ENCODE measurements at regions not wholly inside any gene's neighbourhood (a gene's known extent, or its start where the extent isn't known, plus 50 kb on each side); places are given as distances from the start of the nearest gene placed in this dataset.
"Not testable (repeated sequence)": the region's sequence is repeated elsewhere in the genome, so short reads cannot be mapped to it uniquely, and the experiment has no call there.

- intact Hi-C loops (cut with DNase I): no loop called here
- WGBS, 2 donors: 53 to 68% methylated on average over 4 of the region's 4 CpGs
- TF ChIP-seq POLR2A (IDR thresholded peaks at IDR 0.05) (no peak), CTCF (IDR thresholded peaks at IDR 0.05) (no peak)
- H3K36me3 ChIP-seq (replicated peaks in 1 of 2; ENCODE audit: insufficient read depth in 1 of 2, low read depth in 2 of 2): no peaks in the 10 kb centered on the region
- H3K27me3 ChIP-seq: no peaks in the 10 kb centered on the region
- H3K4me3 ChIP-seq: no peak overlapping the region
- H3K27ac ChIP-seq: no peak overlapping the region
- H3K4me1 ChIP-seq: no peaks in the 10 kb centered on the region
- no peak for ATAC-seq
- DNase-seq: no peak
- H3K9me3 ChIP-seq: no peaks in the 10 kb centered on the region
Measured at GRCh38 chr10:23917251-23917840, 291.6 kb upstream of the KIAA1217 start.

GRCh38 chr10:23918090-23918723 lies 290.7 kb upstream of the KIAA1217 start:
- TF ChIP-seq CTCF (IDR thresholded peaks at IDR 0.05): no peak
- WGBS, 2 donors: 68 to 84% methylated on average over 6 of the region's 6 CpGs
- no peak for ATAC-seq

GRCh38 chr10:23918839-23919238 lies 290.1 kb upstream of the KIAA1217 start:
- H3K9me3 ChIP-seq: no peaks in the 10 kb centered on the region
- TF ChIP-seq POLR2A (IDR thresholded peaks at IDR 0.05): no peak
- TF ChIP-seq CTCF (IDR thresholded peaks at IDR 0.05): no peak
- intact Hi-C loops (cut with DNase I): no loop called here
- no peak overlapping the region for H3K4me3 ChIP-seq
- no peaks in the 10 kb centered on the region for H3K27me3 ChIP-seq
- no peaks in the 10 kb centered on the region for H3K36me3 ChIP-seq (replicated peaks in 1 of 2; ENCODE audit: insufficient read depth in 1 of 2, low read depth in 2 of 2)
- DNase-seq (no peak), ATAC-seq (no peak)
- H3K27ac ChIP-seq: no peak overlapping the region
- no peaks in the 10 kb centered on the region for H3K4me1 ChIP-seq

More at GRCh38 chr10:23918090-23918723, 290.7 kb upstream of the KIAA1217 start:
- Histone ChIP-seq H3K4me3 (no peak overlapping the region), H3K4me1 (no peaks in the 10 kb centered on the region), H3K36me3 (replicated peaks in 1 of 2; ENCODE audit: insufficient read depth in 1 of 2, low read depth in 2 of 2) (no peaks in the 10 kb centered on the region), H3K9me3 (no peaks in the 10 kb centered on the region), H3K27me3 (no peaks in the 10 kb centered on the region), H3K27ac (no peak overlapping the region)
- DNase-seq: no peak
- intact Hi-C loops (cut with DNase I): no loop called here

- ATAC-seq (no peak), DNase-seq (no peak)
- Histone ChIP-seq H3K4me1 (peaks cover 5% of the 10 kb centered on the region), H3K36me3 (replicated peaks in 1 of 2; ENCODE audit: insufficient read depth in 1 of 2, low read depth in 2 of 2) (no peaks in the 10 kb centered on the region), H3K27ac (no peak overlapping the region), H3K4me3 (no peak overlapping the region), H3K9me3 (no peaks in the 10 kb centered on the region), H3K27me3 (no peaks in the 10 kb centered on the region)
- TF ChIP-seq POLR2A (IDR thresholded peaks at IDR 0.05) (no peak), CTCF (IDR thresholded peaks at IDR 0.05) (no peak)
- intact Hi-C loops (cut with DNase I): no loop called here
- 79 to 88% methylated on average over 8 of the region's 8 CpGs for WGBS, 2 donors
Measured at GRCh38 chr10:23927576-23928325, 281.2 kb upstream of the KIAA1217 start.

- DNase-seq; H3K27ac ChIP-seq; H3K27me3 ChIP-seq; intact Hi-C loops (cut with DNase I); H3K4me1 ChIP-seq; ATAC-seq; H3K36me3 ChIP-seq (replicated peaks in 1 of 2; ENCODE audit: insufficient read depth in 1 of 2, low read depth in 2 of 2); H3K9me3 ChIP-seq; H3K4me3 ChIP-seq: not testable (repeated sequence)
- 77 to 81% methylated on average over 3 of the region's 3 CpGs for WGBS, 2 donors
Measured at GRCh38 chr10:23934023-23934422, 274.9 kb upstream of the KIAA1217 start.

Data from body of pancreas (tissue), 4 donors.